Cardiac fibroblast (primary cell): ENCODE measurements at regions not wholly inside any gene's neighbourhood (a gene's known extent, or its start where the extent isn't known, plus 50 kb on each side); places are given as distances from the start of the nearest gene placed in this dataset.

Experiments used
- DNase-seq, 2 donors: peaks; one replicate each; pipeline versions ENCODE4 v3.0.0 to v3.0.0-alpha.2; 2010; ENCODE audit warnings: low read depth in 2 of 2
- H3K4me3 ChIP-seq, 2 donors: replicated peaks in 1 of 2; 1 replicate in 1 of 2; 2 replicates in 1 of 2; pipeline ENCODE4 v1.5.1; 2011; ENCODE audit warnings: low read depth in 2 of 2, low read length in 2 of 2, mild to moderate bottlenecking in 2 of 2, moderate library complexity in 1 of 2
- CTCF ChIP-seq: IDR thresholded peaks from one replicate; pipeline ENCODE4 v1.5.1; 2011; ENCODE audit warnings: low read depth, mild to moderate bottlenecking, low read length, inconsistent platforms

- DNase-seq: no peak
- TF ChIP-seq CTCF: no peak
- H3K4me3 ChIP-seq: no peak overlapping the region
These were observed 422.6 kb upstream of the CD180 start for GRCh38 chr5:67619235-67619634.

- no peak overlapping the region for H3K4me3 ChIP-seq
- no peak for DNase-seq
- no peak for TF ChIP-seq CTCF
These were observed 420.5 kb upstream of the CD180 start for GRCh38 chr5:67617051-67617450.

GRCh38 chr5:67612961-67613360, 416.4 kb upstream of the CD180 start:
- no peak overlapping the region for H3K4me3 ChIP-seq
- DNase-seq: no peak
- no peak for TF ChIP-seq CTCF

GRCh38 chr5:67610186-67610912, 413.8 kb upstream of the CD180 start:
- TF ChIP-seq CTCF: no peak
- no peak for DNase-seq
- no peak overlapping the region for H3K4me3 ChIP-seq

GRCh38 chr5:67607958-67608357, 411.4 kb upstream of the CD180 start:
- no peak overlapping the region for H3K4me3 ChIP-seq
- DNase-seq: no peak
- no peak for TF ChIP-seq CTCF

- no peak overlapping the region for H3K4me3 ChIP-seq
- DNase-seq: no peak
- TF ChIP-seq CTCF: no peak
These were observed 410.0 kb upstream of the CD180 start for GRCh38 chr5:67606586-67606947.
